NCI-H2171 treated with DMSO at 0.1 percent for 48 hours (cell line): ENCODE measurements at regions not wholly inside any gene's neighbourhood (a gene's known extent, or its start where the extent isn't known, plus 50 kb on each side); places are given as distances from the start of the nearest gene placed in this dataset.
"Not testable (repeated sequence)": the region's sequence is repeated elsewhere in the genome, so short reads cannot be mapped to it uniquely, and the experiment has no call there.

Experiments used
- DNase-seq: peaks from one replicate; lab custom pipeline; 2025; lab: John Stamatoyannopoulos, UW

- DNase-seq, result no peak
Measured at GRCh38 chr20:12581644-12582289, 427.0 kb upstream of the SPTLC3 start.

GRCh38 chr20:12582710-12583109 lies 426.1 kb upstream of the SPTLC3 start:
- not testable (repeated sequence) for DNase-seq

GRCh38 chr20:12591949-12592470 lies 416.8 kb upstream of the SPTLC3 start:
- peak; percentile 52 for DNase-seq

GRCh38 chr20:12592756-12593155 lies 416.0 kb upstream of the SPTLC3 start:
- DNase-seq, result no peak

- no peak for DNase-seq
Measured at GRCh38 chr20:12593342-12593873, 415.4 kb upstream of the SPTLC3 start.

- peak; percentile 35 for DNase-seq
Measured at GRCh38 chr20:12594410-12595088, 414.2 kb upstream of the SPTLC3 start.

GRCh38 chr20:12595841-12596240 lies 412.9 kb upstream of the SPTLC3 start:
- DNase-seq, result no peak

- DNase-seq, result no peak
Measured at GRCh38 chr20:12596863-12597262, 411.9 kb upstream of the SPTLC3 start.

- DNase-seq, result no peak
Measured at GRCh38 chr20:12597551-12597950, 411.2 kb upstream of the SPTLC3 start.

- DNase-seq, result peak; percentile 60
Measured at GRCh38 chr20:12598894-12599293, 409.9 kb upstream of the SPTLC3 start.

GRCh38 chr20:12599494-12599893 lies 409.3 kb upstream of the SPTLC3 start:
- no peak for DNase-seq

- DNase-seq, result no peak
Measured at GRCh38 chr20:12605751-12606150, 403.0 kb upstream of the SPTLC3 start.

- DNase-seq, result no peak
Measured at GRCh38 chr20:12610871-12611270, 397.9 kb upstream of the SPTLC3 start.

GRCh38 chr20:12614764-12615163 lies 394.0 kb upstream of the SPTLC3 start:
- DNase-seq, result no peak

- peak; percentile 31 for DNase-seq
Measured at GRCh38 chr20:12617076-12617475, 391.7 kb upstream of the SPTLC3 start.

GRCh38 chr20:12623870-12624269 lies 384.9 kb upstream of the SPTLC3 start:
- DNase-seq, result no peak

- DNase-seq, result no peak
Measured at GRCh38 chr20:12627485-12627884, 381.3 kb upstream of the SPTLC3 start.

GRCh38 chr20:12638633-12639312 lies 370.0 kb upstream of the SPTLC3 start:
- no peak for DNase-seq

- no peak for DNase-seq
Measured at GRCh38 chr20:12640251-12640650, 368.5 kb upstream of the SPTLC3 start.

- DNase-seq, result no peak
Measured at GRCh38 chr20:12641619-12642018, 367.2 kb upstream of the SPTLC3 start.

- DNase-seq, result no peak
Measured at GRCh38 chr20:12644461-12644860, 364.3 kb upstream of the SPTLC3 start.

- DNase-seq, result no peak
Measured at GRCh38 chr20:12649234-12649633, 359.5 kb upstream of the SPTLC3 start.

GRCh38 chr20:12653642-12654041 lies 355.1 kb upstream of the SPTLC3 start:
- DNase-seq, result no peak
